HG02678 (cell line): ENCODE measurements at regions not wholly inside any gene's neighbourhood (a gene's known extent, or its start where the extent isn't known, plus 50 kb on each side); places are given as distances from the start of the nearest gene placed in this dataset.

Experiments used
- ATAC-seq: cut with Tn5 transposase; IDR thresholded peaks from one replicate; pipeline ENCODE4 v1.9.1; 2021; ENCODE audit warnings: mild to moderate bottlenecking, moderate library complexity; ENCODE audit not compliant: unreplicated experiment

- no peak for ATAC-seq
Measured at GRCh38 chr15:93228546-93228945, 139.5 kb upstream of the RGMA start.

GRCh38 chr15:93223803-93224202 lies 134.8 kb upstream of the RGMA start:
- ATAC-seq: no peak

GRCh38 chr15:93221759-93222158 lies 132.7 kb upstream of the RGMA start:
- ATAC-seq: no peak

- ATAC-seq: no peak
Measured at GRCh38 chr15:93219859-93220420, 130.9 kb upstream of the RGMA start.

GRCh38 chr15:93217343-93217742 lies 128.3 kb upstream of the RGMA start:
- ATAC-seq: no peak

GRCh38 chr15:93214106-93214505 lies 125.1 kb upstream of the RGMA start:
- no peak for ATAC-seq

GRCh38 chr15:93213281-93213680 lies 124.3 kb upstream of the RGMA start:
- ATAC-seq: no peak

- no peak for ATAC-seq
Measured at GRCh38 chr15:93212578-93212977, 123.6 kb upstream of the RGMA start.

DNA sequence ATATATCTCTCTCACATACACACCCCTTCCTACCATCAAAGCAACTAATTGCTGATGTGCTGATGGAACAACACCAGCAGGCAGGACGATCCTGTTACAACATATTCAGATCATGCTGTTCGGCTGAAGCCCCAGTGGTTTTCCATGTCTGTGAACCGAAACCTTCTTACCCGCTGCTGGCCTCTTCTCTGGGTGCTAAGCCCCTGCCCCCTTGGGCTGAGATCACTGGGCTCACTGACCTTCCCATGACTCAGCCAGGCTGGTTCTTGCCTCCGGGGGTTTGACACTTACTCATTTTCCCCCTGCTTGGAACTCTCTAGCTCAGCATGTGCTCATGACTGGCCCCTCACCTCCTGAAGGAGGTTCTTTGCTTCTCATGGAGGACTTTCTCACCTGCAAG lies 122.0 kb upstream of the RGMA start:
- no peak for ATAC-seq

- no peak for ATAC-seq
Measured at GRCh38 chr15:93209690-93210445, 120.9 kb upstream of the RGMA start.

- no peak for ATAC-seq
Measured at GRCh38 chr15:93206893-93207292, 117.9 kb upstream of the RGMA start.

DNA sequence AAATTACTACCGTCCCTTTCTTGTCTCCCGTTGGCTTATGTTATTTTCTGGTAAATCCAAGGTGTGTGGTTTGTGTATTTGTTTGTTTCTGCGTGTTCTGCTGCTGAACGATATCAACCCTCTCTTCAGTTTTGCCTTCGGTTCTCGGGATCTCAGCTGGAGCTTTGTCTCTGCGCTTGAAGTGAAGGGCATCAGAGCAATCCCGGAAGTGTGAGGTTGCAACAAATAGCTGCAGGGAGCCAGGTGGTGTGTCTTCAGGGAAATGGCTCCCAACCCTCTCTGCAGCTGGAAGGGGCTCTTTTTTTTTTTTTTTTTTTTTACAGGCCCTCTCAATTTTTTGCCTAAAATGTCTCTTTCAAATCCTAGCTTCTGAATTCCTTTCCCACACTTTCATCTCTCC lies 116.4 kb upstream of the RGMA start:
- ATAC-seq: no peak

GRCh38 chr15:93203036-93203435 lies 114.0 kb upstream of the RGMA start:
- no peak for ATAC-seq

- ATAC-seq: no peak
Measured at GRCh38 chr15:93202405-93202804, 113.4 kb upstream of the RGMA start.

DNA sequence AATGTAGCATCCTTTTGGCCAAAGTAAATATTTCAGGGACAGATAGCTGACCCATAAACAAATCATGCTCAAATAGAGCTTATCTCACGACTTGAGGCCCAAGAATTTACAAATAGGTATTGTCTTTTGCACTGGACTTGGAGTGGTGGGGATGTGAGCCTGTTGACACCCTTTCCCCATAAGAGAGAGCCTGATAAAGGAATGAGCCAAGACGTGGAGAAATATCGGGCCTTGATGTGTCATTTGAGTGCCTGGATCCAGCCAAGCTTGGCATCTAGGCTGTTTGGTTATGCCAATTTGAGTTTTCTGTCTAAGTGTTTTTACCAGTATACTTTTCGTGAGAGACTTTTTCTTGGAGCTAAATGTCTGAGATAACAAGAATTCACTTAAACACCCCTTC lies 112.9 kb upstream of the RGMA start:
- no peak for ATAC-seq

DNA sequence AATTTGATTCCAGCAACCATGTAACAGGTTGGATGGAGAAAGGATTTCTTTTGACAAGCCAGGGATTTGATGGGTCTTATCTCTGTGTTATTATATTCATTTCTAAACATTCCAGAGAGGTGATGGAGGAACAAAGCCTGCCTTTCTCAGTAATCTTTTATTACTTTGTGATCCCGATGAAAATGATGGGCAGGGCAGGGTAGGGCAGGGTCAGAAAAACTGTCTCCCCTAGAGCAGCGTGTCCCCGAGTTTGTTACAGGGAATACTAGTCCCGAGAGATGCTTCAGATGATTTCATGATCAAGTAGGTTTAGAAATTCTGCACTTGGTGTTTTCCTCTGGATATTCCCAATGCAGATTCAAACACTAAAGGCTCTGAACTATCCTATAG lies 111.8 kb upstream of the RGMA start:
- no peak for ATAC-seq

- ATAC-seq: no peak
Measured at GRCh38 chr15:93200081-93200836, 111.2 kb upstream of the RGMA start.

DNA sequence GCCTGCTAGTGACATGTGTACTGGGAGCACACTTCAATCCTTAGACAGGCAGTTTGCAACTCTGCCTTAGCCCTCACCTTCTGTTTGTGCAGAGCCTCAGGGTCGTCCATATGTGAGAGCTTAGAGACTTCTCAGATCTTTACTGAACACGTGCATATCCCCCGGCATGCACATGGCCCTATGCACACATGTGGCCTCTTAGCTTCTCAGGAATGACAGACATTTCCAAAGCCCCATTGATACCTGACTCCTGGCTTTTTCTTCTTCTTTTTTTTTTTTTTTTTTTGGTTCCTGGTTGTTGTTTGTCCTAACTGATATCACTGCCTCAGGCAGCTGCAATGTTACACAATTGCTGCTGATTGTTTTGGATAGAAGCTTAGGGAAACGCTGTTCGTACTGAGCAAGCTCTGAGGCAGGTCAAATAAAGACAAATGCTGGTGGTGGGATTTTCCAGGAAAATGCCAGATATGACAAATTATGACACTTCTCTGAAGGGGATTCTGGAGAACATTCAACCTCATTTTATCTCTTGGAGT lies 107.2 kb upstream of the RGMA start:
- no peak for ATAC-seq

- no peak for ATAC-seq
Measured at GRCh38 chr15:93195109-93195508, 106.1 kb upstream of the RGMA start.

- no peak for ATAC-seq
Measured at GRCh38 chr15:93190238-93190637, 101.2 kb upstream of the RGMA start.

- no peak for ATAC-seq
Measured at GRCh38 chr15:93189561-93189960, 100.5 kb upstream of the RGMA start.

GRCh38 chr15:93188236-93188635 lies 99.2 kb upstream of the RGMA start:
- no peak for ATAC-seq
